Right ventricle myocardium superior (tissue), 1 donor: ENCODE measurements at regions not wholly inside any gene's neighbourhood (a gene's known extent, or its start where the extent isn't known, plus 50 kb on each side); places are given as distances from the start of the nearest gene placed in this dataset.
"Not testable (repeated sequence)": the region's sequence is repeated elsewhere in the genome, so short reads cannot be mapped to it uniquely, and the experiment has no call there.

Experiments
- ATAC-seq: fragments of 200-7000 bp; cut with Tn5 transposase; one replicate; pipeline ENCODE4 v1.9.1; 2020; ENCODE audit warnings: mild to moderate bottlenecking; ENCODE audit not compliant: poor library complexity
- DNase-seq: peaks from one replicate; pipeline ENCODE4 v3.0.0-alpha.2; 2020
- intact Hi-C: fragments of 100-400 bp; cut with DNase I; formaldehyde crosslinking; loops from one replicate; pipeline ENCODE4 v1.11.2; 2022
- donor health status: DM: no; HTN: yes; CAD: no; lungs with severe emphysema.

GRCh38 chr6:6091608-6092002, 84.9 kb upstream of the NRN1 start:
- DNase-seq (no peak), ATAC-seq (no peak)
- intact Hi-C loops: no loop called here

DNA sequence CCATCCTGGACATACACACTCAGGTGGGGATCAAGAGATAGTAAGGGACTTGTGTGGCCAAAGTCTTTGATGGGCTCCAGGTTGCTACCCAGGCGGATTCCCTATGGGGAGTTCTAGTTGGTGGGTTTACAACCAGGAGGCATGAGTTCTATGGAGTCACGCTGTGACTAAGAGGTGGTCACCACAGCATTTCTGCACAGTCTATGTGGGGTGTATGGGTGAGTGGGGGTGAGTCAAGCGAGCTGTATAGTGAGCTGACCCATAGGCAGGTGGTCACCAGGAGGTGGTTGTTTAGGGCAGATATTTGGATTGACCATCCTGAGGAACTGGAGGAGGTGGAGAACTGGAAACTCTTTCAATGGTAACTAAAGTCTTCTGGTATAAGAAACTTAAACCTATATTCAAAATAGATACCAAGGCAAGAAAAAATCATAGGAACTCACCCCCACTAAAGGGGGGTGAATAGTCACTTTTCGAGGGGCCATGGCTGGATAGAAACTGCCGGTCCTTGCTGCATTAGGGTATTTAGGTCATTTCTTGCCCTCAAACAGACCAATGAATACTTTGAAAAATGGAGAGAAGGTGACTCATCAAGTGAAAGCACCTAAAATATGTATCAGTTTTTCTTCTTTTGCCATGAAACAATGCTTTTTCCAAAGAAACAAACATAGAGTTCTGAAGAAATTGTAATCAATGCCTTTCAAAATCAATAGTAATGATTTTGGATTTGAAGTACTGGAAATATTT, 84.3 kb upstream of the NRN1 start:
- ATAC-seq (no peak), DNase-seq (no peak)
- intact Hi-C loops: no loop called here

GRCh38 chr6:6085928-6086668, 79.4 kb upstream of the NRN1 start:
- ATAC-seq (no peak), DNase-seq (no peak)
- intact Hi-C loops: no loop called here

DNA sequence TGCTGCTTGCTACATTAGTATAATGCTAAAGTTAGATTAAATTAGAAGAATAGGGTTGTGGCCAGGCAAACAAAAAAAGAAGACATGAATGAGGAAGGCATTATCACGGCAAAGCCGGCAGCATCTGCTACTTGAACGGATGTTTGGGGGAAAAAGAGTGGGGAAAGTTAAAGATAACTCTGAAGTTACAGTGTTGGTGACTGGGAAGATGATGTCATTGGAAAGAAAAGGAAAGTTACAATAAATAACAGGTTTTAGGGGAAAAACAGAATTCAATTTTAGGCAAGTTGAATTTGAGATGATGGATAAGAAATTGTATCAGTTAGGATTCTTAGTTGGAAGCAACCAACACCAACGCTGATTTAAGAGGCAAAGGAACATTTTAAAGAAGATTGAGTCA, 74.2 kb upstream of the NRN1 start:
- DNase-seq (no peak), ATAC-seq (no peak)
- intact Hi-C loops: no loop called here

- DNase-seq: no peak
- intact Hi-C loops: no loop called here
- ATAC-seq: no peak
Observed at GRCh38 chr6:6074190-6074589, 67.5 kb upstream of the NRN1 start.

GRCh38 chr6:6068157-6068556, 61.4 kb upstream of the NRN1 start:
- ATAC-seq: not testable (repeated sequence)

GRCh38 chr6:6058054-6058444, 51.3 kb upstream of the NRN1 start:
- DNase-seq (no peak), ATAC-seq (no peak)
- intact Hi-C loops: loop anchor here (5.0 kb wide), 1 partner anchor 439 kb away; no protein-coding TSS in a partner anchor

More at GRCh38 chr6:6068157-6068556, 61.4 kb upstream of the NRN1 start:
- DNase-seq, intact Hi-C loops: not testable (repeated sequence)

DNA sequence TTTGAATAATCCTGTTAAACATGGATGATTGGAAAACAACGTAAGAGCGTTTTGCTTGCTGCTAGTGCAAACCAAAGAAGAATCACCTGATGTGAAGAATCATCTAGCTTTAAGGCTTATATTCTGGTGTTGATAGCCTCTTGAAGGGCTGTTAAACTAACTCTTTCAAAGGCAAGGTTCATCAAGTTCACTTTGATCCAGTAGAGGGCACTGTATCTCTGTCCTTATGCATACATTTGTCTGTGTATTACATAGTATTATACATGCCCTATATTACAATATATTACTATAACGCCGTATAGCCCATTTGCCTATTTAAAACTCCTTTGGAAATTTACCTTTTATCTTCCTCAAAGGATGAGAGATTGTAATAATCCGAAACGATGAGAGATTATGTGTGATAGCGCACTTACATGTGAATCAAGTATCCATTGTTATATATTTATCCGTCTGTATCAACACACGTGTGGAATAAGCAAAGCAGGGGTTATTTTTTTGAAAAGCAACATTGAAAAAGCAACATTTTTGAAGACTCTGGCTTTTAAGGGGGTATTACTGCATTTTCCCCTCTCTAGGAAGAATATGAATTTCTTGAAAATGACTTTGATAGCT, 50.8 kb upstream of the NRN1 start:
- ATAC-seq: peak; percentile 79
- intact Hi-C loops: loop anchor here (1.0 to 5.0 kb wide), 2 partner anchors 440 to 490 kb away; no protein-coding TSS in a partner anchor
- DNase-seq: no peak
